GM12891 (cell line): ENCODE measurements at regions not wholly inside any gene's neighbourhood (a gene's known extent, or its start where the extent isn't known, plus 50 kb on each side); places are given as distances from the start of the nearest gene placed in this dataset.

Source experiments
- POLR2A ChIP-seq: IDR thresholded peaks from 2 replicates; pipeline ENCODE4 v1.6.1; 2011; ENCODE audit warnings: low read depth, low read length, control low read depth
- POLR2AphosphoS5 ChIP-seq: IDR thresholded peaks from 2 replicates; pipeline ENCODE4 v1.6.1; 2011; ENCODE audit warnings: low read depth, low read length, control low read depth
- TAF1 ChIP-seq: IDR thresholded peaks from 2 replicates; pipeline ENCODE4 v1.6.1; 2011; ENCODE audit warnings: low read depth, low read length, control low read depth

DNA sequence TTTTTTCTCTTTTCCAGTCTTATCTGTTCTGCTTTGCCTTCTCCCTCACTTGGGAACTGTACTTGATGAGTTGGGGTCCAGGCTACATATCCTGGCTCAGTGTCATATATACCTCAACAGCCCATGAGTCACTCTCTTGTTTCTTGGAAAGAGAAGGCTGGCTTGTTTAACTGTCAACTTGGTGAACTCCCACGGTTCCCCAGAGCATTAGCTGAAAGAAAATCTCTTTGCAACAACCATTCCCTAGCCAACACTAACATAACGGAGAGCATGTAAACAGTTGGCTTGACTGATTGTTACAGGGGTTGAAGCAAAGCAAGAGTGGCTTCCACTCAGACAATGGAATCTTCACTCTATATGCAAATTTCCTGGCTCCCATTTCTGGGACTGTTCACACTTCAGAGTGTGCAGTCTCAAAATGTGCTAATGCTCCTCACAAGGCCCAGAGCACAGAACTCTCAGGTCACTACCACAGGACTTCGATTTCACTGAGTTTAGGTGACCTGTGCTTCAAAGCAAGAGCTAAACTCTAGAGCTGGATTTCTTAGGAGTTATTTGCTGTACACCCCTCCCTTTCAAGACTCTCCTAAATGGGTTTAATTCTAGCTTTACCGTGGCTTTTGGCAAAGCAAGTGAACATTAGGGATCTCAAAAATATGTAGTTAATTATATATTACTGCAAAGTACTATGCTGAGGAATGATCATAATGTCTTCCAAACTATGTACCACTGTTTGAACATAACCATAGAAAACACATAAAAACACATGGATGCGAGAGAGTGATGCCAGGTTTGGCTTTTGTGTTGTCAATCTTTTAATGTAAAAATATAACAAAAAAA is 609.8 kb downstream of the RFPL4B start:
- TF ChIP-seq POLR2A (no peak), POLR2AphosphoS5 (no peak), TAF1 (no peak)
